GM18909 (cell line): ENCODE measurements at regions not wholly inside any gene's neighbourhood (a gene's known extent, or its start where the extent isn't known, plus 50 kb on each side); places are given as distances from the start of the nearest gene placed in this dataset.
"Not testable (repeated sequence)": the region's sequence is repeated elsewhere in the genome, so short reads cannot be mapped to it uniquely, and the experiment has no call there.

ENCODE experiments used
- ATAC-seq: cut with Tn5 transposase; IDR thresholded peaks from one replicate; pipeline ENCODE4 v1.9.1; 2021; ENCODE audit warnings: mild to moderate bottlenecking; ENCODE audit not compliant: unreplicated experiment, poor library complexity

DNA sequence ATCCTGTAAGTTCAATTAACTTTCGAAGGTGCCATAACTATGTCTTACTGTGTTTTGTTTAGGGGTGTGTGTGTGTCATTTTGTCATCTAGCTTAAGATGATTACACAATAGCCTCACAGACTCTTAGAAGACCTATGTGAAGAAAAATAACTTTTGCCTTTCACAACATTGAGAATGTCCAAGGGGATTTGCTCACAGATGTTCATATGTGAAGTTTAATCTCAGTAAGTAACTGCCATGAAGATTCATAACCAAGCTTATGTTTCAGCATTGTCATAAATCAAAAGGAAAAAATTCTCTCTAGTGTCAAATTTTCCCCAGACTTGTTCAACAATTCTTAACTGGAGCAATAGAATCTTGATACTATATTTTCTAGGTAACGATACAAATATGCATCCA is 226.1 kb upstream of the PRKD1 start:
- ATAC-seq: no peak

DNA sequence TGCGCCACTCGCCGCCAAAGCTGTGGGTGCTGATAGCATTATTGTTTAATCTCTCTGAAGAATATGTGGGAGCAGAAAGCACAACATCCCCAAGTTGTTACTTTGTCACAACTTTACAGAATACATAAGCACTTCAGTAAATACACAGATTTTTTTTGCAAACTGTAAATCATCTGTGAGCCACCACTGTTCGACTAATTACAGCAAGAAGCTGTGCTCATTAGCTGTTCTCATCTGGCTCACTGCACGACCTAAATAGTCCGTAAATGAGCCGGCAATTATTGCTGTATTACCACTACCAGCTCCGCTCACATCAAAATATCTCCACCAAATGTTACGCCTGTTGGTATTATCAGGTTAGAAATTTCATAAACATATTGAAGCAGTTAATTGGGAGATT is 228.9 kb upstream of the PRKD1 start:
- no peak for ATAC-seq

DNA sequence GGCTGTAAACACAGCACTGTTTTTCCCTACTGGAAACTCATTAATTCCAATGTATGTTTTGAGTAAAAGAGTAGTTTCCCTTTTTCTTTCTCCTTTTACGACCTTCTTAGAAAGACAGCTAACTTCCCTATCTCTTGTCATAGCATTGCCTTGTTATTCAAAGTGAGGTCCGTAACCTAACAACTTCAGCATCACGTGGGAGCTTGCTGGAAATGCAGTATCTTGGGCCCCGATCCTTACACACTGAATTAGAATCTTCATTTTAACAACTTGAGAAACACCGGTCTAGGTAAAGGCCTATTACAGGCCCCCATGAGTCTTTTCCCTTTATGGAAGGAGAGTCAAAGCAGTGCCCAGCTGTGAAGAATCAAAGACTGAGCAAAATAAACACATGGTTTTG is 230.7 kb upstream of the PRKD1 start:
- ATAC-seq: no peak

DNA sequence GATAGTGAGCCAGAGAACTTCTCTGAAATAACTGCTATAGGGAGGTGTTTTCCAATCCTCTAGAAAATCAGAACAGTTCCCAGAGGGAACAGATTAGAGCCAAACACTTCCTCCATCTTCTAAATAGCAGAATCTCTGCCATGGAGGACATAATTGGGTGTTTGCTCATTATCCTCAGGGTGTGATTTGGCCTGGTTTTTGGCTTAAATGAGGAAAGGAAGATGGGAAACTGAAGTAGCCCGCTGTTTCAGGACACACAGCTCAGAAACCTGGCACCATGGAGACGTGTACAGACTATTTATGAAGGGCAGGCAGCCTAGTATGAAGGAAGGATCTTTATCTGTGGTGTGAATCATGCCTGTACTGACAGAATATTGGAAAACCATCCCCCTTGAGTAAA is 231.7 kb upstream of the PRKD1 start:
- ATAC-seq: no peak

DNA sequence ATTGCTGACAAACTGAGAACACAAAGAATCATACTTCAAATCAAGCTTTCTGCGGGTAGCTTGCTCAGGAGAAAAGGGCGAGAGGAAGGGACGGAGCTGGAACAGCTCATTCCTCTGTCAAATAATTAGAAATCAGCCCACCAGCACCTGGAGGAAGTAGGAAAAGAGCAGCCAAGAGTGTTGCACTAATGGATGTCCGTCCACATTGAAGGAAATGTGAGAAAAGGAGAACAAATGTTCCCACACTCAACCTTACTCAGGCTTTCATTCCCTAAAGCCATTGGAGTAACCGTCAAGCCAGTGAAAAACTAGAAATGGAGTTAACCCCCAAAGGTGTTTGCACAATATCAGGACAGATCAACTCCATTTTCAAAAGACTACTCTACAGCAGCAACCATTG is 233.0 kb upstream of the PRKD1 start:
- ATAC-seq: no peak

DNA sequence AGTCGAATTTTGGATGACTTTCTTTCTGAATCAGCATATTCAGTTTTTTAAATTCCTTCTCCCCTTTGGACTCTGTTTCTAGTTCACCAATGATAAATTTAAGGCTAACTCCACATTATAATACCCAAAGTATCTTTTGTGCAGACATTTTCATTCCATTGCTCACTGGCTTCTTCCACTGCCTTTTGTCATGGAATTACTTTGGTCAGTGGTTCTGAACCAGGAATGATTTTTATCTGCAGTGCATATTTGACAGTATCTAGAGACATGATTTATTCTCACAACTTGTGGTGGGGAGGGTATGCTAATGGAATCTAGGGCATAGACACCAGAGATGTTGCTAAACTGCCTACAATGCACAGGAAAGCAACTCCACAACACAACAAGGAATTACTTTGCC is 234.4 kb upstream of the PRKD1 start:
- ATAC-seq: no peak

DNA sequence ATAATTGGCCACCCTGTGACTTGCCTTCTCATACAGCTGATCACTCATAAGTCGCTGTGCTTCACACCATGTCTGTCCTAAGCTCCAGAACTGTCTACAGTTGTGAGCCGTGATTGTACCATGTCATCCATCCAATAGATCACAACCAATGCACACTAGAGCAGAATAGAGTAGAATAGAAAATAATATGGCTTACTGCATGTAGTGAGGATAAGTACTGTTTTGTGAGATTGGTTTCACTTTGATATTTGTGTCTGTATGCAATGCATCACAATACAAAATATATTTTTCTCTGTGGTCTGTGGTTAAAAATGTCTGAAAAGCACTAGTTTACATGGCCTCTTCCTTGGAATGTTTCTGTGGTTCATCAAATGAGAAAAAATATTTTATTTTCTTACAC is 237.6 kb upstream of the PRKD1 start:
- ATAC-seq: no peak

DNA sequence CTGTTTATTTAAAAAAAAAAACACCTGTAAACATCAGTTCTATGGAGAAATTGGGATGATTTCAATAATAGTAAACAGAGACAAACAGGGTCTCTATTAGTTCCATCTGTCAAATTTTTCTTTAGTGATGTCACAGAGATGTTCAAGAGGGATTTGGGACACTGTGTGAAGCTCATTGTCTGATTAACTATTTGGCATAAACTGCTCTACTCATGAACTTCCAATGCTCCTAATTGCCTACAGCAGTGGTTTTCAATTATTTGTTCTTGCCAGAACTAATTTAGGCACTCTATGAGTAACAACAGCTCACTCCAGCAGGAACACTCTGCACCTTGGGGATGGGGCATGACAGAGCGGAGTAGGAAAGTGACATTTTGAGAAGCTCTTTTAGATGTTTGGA is 250.1 kb upstream of the PRKD1 start:
- ATAC-seq: no peak

DNA sequence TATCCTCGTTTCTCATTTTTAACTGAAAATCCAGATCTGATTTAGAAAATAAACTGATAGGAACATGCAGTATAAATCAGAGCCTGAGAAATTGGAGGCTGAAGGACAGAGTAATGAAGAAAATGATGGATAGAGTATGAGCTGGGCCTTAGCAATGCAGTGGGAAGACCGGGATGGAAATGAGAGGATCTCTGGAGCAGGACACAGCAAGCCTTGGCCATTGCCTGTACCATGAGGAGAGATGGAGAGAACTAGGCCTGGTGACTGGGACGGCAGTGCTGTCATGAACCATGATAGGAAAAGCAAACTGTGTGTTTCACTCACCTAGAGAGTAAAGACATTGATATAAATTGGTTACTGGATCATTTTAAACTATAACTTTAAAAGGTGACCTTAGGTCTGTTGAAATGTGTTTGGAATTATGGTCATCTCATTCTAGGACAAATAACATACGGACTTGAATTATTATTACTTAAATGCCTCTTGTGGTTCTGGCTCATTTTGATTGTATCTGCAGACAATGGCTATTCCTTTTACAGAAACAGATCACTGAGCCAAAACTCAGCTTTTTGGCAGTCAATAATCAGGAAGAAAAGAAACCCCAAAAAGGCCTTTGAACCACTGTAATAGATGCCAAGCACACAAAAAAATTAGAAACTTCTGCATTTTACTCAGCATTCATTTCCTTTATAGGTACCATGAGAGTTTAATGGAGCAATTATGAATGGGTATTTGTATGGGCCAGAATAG is 251.9 kb upstream of the PRKD1 start:
- ATAC-seq: no peak

DNA sequence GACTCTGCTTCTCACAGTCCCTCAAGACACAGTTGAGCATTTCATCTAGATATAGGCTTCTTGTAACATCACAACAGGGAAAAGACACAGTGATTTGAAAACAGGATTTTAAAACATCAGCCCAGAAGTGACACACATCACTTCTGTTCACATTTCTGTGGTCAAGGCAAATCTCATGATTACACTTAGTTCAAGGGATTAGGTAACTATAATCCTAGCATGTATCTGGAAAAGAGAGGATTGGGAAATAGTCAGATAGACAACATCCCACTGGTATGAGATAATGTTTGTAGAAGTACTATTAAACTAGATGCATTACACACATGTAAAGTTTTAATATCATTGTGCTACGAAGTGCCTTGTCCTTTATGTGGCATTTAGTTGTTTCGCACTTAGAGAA is 252.6 kb upstream of the PRKD1 start:
- ATAC-seq: no peak

DNA sequence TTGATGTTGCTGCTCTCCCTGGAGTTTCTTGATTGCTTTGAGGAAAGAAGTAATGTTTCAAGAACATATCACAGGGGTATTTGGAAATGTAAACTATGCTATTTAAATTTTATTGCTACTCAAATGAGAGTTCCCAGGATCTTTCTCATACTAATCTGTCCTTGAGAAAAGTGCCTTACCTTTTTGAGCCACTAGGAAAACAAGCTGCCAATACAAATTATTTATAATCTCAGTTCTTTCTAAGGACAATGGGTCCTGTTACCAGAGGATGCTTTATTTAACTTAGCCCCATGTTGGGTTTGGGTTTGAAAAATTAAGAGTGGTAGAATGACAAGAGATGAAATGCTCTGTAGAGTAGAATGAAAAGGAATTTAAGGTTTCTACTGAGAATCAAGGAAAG is 258.2 kb upstream of the PRKD1 start:
- ATAC-seq: no peak

DNA sequence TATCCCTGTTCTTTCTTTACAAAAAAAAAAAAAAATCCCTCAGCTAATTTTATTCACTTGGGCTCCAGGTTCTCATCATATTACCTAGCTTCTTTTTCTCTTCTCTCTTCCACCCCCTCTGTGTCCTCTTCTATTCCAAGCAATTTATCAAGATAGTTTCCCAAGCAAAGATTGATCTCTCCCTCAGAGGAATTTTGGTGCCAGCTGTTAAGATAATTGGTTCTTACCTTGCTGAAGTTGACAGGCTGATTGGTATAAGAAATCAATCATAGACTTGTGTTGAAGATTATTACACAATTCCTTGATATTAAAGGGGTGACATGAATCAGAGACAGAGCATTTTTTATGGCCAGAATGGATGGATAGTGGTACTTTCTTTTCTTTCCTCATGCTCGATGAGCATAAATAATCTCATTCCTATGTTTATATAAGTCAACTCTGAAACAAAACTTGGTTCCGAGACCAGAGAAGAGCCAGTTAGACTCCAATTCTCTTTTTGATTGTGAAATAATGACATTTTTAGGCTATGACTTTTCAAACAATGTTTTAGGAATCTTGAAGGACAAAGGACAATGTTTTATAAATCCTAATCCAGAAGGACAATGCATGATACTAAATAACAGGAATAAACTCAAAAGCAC is 264.1 kb upstream of the PRKD1 start:
- no peak for ATAC-seq

DNA sequence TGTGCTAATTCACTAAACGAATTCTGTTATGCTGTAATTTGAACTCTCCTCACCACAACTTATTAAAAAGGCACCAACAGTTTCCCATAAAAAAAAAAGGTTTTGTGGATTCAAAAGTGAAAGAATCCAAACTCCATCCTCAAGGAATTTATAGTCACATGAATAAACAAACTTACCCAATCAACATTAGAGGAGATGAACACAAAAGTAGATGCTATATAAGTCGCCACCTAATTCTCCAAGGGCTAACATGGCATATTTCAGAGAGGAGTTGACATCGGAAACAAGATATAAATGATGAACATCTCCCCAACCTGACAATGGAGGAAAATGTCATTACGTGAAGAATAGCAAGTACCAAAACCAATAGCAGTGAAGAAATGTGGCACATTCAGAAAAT is 265.5 kb upstream of the PRKD1 start:
- no peak for ATAC-seq

DNA sequence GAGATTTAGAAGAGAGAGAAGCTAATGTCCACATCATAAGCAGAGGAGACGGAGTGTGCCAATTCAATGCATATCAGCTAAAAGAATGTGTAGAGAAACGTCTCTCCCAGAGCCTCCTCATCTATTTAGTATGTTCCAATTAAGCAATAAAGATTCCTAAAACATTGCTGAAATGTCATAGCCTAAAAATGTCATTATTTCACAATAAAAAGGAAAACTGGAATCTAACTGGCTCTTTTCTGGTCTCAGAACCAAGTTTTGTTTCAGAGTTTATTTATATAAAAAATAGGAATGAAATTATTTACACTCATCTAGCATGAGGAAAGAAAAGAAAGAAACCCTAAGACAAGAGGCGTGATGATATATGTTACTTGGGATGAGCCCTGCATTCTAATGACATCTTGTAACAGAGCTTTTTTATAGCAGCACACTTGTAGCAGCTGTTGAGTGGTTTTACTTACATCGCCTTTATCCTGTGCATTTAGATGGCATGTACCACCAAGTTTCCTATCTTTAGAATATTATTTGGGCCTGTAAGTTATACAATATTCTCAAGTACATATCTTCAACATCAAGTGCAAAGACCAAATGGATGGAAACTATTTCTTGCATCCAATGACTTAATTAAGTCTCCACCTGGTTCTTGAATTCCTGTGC is 266.3 kb upstream of the PRKD1 start:
- no peak for ATAC-seq

DNA sequence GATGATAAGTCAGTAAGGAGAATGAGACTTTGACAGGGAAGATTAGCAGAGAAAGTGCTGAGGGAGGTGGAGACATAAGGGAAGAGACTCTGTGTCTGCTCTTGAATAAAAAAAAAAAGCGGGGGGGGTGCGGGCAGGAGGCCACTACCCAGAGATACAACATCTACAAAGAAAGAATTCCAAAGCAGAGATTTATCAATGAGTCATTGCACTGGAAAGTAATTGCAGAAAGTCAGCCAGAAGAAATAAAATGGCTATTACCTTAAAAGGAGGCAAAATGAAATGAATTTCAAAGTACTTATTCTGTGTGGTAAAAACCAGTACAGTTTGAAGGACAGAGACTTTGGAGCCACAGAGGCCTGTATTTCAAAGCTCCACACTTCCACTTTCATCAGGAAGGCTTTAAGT is 267.1 kb upstream of the PRKD1 start:
- ATAC-seq: no peak

DNA sequence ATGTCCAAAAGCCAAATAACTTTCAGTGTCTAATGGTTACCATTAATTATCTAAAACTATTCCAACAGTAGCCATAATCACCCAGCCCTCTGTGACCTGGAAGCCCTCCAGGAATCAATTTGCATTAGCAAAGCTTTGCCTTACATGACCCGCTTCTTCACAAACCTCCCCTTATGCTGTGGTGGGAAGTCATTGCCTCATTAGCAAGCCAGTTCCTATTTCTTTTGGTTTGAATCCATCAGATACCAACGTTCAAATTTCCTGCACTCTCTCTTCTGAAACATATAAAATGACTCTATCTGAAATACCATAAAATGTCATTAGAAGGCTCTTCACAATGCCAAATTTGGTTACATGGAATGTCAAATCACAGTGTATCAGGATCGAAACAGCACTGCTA is 268.3 kb upstream of the PRKD1 start:
- no peak for ATAC-seq

DNA sequence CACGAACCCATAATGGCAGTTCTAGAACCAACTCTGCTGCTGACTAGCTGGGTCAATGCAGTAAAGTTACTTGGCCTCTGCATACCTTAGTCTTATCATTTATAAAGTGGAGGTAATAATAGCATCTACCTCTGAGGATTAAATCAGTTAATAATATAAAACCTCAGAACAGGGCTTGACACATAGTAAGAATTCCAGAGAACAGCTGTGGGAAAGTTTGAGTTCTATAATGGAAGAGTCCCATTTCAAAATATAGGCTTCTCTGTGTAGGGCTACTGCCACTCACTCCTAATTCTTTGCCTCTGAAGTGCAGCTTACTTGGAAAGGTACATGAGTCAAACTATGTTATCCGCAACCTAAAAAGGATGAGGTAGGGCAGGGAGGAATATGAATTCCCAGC is 269.2 kb upstream of the PRKD1 start:
- ATAC-seq: no peak

DNA sequence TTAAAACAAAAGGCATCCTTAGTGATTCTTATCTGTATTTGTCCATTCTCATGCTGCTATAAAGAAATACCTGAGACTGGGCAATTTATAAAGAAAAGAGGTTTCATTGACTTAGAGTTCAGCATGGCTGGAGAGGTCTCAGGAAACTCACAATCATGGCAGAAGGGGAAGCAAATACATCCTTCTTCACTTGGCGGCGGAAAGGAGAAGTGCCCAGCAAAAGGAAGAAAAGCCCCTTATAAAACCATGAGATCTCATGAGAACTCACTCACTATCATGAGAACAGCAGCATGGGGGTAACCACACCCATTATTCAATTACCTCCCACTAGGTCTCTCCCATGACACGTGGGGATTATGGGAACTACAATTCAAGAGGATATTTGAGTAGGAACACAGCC is 271.1 kb upstream of the PRKD1 start:
- not testable (repeated sequence) for ATAC-seq

DNA sequence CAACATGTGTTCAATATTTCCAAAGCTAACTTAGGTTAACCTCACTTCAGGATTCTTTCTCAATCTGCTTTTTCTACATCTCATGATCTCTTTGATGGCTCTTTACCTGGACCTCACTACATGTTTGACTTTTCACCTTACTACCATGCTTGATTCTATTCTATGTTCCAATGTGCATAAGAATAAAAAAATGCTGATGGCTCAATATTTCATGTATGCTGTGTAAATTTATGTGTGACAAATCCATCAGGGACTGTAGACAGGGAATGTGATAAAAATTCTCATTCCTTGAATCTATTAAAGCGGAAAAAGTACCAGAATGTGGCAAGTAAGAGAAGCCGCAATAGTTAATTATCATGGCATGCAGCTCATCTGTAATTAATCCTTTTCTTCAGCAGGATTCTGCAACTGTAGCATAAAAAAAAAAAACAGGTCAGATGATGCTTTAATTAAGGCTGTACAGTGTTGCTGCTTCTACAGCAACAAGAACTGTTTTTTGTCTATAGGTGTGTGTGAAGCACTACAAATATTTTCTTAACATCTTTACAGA is 276.9 kb upstream of the PRKD1 start:
- no peak for ATAC-seq

DNA sequence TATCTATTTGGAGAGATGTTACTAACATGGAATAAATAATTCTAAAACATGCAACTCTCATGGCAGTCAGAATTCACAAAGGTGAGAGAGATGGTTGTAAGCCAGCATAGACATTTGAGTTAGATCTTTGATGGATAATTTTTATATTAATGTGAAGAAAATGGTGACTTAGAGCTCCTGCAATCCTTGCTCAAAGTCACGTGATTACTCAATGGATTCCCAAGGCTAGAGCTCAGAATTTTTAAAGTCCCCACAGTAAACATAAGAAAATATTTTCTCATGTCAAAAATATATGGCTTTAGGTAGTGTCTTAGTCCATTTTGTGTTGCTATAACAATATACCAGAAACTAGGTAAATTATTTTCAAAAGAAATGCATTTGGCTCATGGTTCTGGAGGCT is 281.5 kb upstream of the PRKD1 start:
- ATAC-seq: no peak

DNA sequence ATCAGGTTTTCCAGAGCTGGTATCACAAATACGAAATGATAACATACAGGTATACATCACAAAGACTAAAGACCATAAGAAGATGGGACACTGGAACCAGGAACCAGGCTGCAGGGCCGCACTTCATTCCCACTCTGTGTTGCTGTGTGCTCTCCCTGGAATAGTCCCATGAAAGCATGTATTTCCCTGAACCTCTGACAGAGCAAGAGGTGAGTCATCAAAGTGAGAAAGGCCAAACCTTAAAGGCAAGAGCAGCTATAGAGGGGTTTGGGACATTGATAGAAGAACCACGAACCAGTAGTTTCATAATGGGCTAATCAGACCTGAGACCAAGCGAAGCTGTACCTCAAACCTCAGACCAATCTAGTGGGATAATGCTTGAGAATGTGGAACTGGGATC is 283.0 kb upstream of the PRKD1 start:
- ATAC-seq: no peak

DNA sequence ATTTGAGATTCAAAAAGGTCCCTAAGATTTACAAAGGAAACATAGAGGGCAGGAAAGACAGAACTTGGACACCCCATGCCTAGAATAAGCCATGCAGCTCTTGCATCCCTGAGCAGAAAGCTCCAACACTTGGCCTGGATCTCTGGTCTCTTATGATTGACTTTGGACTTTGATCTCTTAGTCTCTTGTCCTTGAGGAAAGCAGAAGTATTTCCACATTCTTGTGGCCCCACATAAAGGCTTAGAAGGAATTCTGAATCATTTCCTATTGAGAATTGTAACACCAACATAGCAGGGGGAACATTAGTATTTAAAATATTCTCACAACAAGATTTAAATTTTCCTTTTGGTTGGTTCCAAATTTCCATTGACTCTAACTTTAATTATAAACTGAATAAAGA is 283.7 kb upstream of the PRKD1 start:
- ATAC-seq: no peak
